GM18867 (cell line): ENCODE measurements at regions not wholly inside any gene's neighbourhood (a gene's known extent, or its start where the extent isn't known, plus 50 kb on each side); places are given as distances from the start of the nearest gene placed in this dataset.
A peak's percentile ranks its signal among the peaks of the same experiment; 100 is the strongest.

Experiments
- ATAC-seq: cut with Tn5 transposase; IDR thresholded peaks from one replicate; pipeline ENCODE4 v1.9.1; 2021; ENCODE audit warnings: mild to moderate bottlenecking, moderate library complexity; ENCODE audit not compliant: unreplicated experiment

GRCh38 chr3:182244222-182244971, 532.7 kb downstream of the SOX2 start:
- no peak for ATAC-seq

DNA sequence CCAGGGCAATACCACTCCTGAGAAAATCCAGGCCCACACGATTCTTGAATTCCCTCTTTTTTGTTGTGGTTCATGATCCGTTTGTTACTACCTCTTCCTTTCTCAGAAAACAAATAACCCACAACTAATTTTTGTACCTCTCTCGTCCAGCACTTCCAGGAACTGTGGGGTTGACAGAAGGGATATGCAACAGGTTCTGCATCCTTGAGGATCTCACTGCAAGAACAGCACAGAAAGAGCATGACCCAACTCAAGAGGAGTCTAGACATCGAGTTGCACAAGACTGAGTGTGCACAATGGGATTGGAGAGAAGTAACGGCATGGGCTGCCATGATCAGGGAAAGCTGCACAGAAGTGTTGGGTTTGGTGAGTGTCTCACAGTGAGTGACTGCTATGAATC, 533.3 kb downstream of the SOX2 start:
- no peak for ATAC-seq

DNA sequence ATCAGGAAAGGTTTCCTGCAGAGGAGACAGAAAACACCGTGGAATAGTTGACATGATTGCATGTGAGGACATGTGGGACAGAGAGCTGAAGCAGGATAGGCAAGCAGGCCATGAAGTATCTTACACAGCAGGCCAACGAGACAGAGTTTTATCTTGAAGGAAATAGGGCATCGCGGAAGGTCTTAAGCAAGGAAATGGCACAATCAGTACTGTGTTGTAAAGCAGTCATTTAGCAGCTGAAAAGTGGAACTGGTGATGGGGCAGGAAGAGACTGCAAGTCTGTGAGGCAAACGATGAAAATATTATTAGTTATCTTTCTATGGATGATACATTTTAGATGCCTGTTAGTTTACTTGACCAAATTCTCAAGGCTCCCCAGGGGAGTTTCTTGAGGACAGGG, 535.1 kb downstream of the SOX2 start:
- no peak for ATAC-seq

DNA sequence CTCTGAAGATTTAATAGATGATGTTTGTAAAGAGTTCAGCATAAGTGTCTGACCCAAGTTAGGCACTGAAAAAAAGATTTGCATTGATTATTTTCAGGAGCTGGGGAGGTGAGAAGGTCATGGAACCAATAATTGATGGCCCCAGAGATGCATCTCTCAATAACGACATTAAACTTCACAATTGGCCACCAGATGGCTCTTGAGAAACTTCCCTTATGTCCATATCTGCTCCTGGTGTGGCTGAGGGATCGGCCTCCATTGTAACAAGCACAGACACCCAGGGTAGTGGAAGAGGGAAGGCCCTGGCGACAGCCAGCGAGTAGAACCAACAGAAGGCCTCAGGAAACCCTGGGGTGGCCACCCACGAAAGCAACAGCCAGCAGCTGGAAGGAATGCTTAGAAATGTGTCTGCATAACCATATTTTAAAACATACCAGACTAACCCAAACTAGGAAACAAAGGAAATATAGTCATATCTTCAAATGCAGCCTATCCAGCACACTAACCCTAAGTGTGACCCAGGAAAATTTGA, 536.7 kb downstream of the SOX2 start:
- no peak for ATAC-seq

GRCh38 chr3:182252802-182253201, 540.5 kb upstream of the ATP11B start:
- no peak for ATAC-seq

DNA sequence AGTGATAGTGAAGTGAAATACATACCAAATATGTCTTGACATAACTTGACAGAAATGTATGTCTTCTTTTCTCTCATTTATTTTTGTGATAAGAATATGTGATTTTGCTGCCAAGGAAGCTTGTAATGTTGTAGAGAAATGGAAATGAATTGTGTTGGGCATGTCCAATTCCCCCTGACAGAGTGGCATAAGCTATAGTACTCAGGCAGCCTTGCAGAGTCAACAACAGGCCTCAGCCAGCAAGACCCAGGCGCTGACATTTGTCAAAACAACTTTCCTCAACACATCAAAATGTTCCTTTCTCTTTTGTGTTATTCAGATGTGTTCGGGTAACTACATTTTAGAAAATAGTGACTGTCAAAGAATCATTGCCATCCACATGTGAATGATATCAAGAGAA, 538.1 kb upstream of the ATP11B start:
- ATAC-seq = no peak

GRCh38 chr3:182257361-182257760, 535.9 kb upstream of the ATP11B start:
- no peak for ATAC-seq

- ATAC-seq = peak; percentile 59
Measured at GRCh38 chr3:182258538-182259177, 534.6 kb upstream of the ATP11B start.

DNA sequence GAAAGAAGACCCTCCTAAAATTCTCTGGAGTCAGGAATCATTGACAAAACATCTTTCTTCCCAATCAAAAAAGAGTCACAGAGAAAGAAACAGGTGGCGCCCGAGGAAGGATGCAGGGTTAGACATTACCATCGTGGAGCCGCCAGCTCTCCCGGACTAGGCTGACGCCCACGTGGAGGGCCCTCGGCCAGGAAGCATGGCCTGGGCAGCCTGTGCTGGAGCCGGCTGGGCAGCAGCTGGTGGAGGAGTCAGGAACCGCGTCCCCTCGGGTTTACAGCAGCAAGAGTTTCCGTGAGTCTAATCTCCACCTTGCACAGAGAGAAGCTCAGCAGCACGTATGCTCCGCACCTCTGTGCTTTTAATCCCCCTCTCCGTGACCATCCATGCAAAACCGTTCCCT, 533.7 kb upstream of the ATP11B start:
- ATAC-seq = no peak

GRCh38 chr3:182261041-182261440, 532.3 kb upstream of the ATP11B start:
- ATAC-seq = no peak

- ATAC-seq = no peak
Measured at GRCh38 chr3:182268711-182269110, 524.6 kb upstream of the ATP11B start.

- ATAC-seq = no peak
Measured at GRCh38 chr3:182276512-182276911, 516.8 kb upstream of the ATP11B start.

DNA sequence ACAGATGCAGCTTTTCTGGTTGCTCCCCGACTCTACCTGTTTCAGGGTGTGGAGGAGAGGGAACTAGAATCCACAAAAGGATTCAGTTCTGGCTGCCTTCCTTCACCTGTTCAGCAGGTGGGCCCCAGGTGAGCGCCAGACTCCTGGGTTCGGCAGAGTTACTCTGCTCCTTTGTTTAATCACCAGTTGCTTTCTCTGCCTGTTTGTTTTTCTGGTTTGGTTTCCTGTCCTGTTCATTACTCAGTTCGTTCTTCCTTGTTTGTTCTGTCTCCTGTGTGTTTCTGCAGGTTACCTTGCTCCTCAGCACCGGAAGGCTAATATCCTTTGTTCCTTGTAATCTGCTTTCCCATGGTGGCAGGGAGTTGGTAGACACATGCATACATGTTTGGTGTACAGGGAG, 508.5 kb upstream of the ATP11B start:
- no peak for ATAC-seq

DNA sequence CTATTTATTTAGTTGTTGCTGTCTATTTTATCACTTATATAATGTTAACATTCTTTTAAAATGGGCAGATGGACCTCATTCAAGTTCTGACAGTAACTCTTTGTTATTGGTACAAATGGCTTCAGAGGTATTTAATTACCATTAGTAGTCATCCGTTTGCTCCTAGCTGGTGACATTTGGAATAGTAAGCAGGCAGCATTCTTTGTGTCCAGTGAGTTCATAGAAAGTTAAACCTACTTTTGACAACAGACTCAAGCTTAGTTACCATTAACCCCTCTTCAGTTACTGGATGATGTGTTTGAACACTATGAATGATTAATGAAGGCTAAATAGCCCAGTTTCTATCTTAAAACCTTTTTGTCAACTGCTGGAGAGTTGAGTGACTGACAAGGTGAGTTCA, 500.7 kb upstream of the ATP11B start:
- ATAC-seq = no peak

DNA sequence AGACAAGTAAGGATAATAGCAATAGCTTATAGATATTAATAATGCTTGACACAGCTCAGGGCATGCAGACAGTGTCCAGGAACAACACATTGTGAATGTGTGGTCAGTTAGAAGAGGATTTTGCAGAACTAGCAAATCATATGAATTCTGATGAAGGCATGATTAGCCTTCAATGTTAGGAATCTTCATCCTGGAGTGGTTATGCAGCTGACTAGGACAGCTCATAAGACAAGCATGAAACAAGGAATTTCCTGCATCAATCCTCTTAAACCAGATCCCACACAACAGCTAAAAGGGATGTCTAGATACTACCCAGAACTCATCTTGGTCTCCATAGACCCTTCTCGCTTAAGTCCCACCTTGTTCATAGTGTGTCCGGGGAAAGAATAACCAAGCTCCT, 499.0 kb upstream of the ATP11B start:
- ATAC-seq = no peak

DNA sequence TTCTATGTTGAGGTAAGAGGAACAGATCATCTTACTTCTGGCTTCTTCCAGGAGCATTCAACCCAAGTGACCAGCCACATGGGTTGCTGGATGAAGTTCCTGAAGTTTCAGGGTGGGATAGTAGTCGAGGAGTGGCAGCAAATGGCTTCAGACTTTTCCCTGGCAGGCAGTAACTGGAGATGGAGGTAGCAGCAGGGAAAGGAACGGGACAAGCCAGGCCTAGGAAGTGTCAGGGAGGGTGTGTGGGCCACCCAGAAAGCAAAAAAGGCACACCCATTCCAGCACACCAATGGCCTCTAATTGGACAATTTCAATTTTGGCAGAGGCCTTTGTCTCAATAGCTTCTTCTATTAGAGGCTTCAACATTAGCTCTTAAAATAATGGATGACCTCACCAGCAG, 498.6 kb upstream of the ATP11B start:
- no peak for ATAC-seq

GRCh38 chr3:182300266-182300665, 493.0 kb upstream of the ATP11B start:
- ATAC-seq = no peak

DNA sequence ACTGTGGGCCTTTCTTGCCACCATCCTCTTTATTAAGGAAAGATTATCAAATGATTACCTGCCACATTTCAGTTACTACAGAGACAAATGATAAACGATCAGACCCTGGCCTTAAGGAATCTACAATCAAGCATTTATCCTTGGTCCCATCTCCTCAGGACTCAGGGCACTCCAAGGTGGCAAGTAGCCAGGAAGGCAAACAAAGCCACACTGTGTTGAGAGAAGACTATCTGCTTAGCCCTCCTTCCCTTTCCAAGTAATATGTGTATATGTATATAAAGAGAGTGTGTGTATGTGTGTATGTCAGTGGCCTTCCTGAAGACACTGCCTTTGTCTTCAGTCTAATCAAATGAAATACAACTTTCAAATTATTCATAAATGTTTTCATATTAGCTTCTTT, 490.1 kb upstream of the ATP11B start:
- ATAC-seq = no peak

DNA sequence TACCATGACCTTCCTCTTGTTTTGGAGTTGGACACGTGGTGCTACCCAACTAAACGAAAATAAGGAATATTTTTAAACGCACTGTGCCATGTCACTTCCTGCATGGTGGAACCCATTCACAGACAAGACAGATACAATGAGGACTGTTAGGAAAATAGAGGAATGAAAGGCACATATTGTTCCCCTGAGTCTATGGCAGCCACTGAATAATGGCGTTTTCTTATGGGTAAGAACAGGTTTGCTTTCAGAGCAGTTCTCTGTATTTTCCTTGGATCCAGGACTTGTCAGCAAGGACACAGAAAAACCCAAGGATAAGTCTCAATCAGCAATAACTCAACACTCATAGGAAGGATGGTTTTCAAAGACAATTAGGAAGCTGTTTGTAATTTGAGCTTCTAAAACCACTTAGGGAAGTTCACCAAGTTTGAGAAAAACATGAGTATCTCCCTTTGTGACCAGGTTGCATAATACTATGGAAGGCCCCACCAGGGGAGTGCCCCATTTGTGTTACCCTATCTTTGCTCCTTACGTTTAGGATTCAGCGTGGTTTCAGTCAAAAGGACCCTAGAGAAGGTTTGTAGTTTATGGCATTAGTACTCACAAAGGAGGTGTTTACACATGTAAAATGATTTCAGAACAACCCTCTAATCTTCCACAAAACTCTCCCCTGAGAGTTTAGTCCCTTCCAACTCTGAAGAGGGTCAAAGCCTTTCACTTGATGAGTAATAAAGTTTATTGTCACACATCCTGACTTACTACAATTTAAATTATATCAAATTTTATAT, 487.2 kb upstream of the ATP11B start:
- no peak for ATAC-seq

DNA sequence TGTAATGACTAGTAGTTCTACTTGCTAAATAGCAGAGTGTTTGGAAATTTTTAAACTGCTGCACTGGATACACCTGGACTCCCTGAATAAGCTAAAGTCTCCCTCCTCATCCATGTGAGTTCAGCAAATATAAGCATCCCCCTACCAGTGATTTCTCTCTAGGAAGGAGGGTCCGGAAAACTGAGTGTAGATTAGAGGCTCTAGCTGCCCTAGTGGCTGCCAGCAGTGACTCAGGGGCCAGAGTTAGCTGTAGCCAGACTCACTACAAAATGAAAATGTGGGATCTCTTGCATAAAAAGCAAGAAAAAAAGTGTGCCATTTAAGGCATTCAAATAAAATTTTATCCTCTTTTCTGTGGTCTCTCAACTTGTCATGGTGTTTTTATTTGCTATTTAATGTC, 485.0 kb upstream of the ATP11B start:
- ATAC-seq = no peak

- no peak for ATAC-seq
Measured at GRCh38 chr3:182309120-182309519, 484.2 kb upstream of the ATP11B start.

- no peak for ATAC-seq
Measured at GRCh38 chr3:182315313-182315712, 478.0 kb upstream of the ATP11B start.
